ENCODE measurements at regions not wholly inside any gene's neighbourhood (a gene's known extent, or its start where the extent isn't known, plus 50 kb on each side); places are given as distances from the start of the nearest gene placed in this dataset.

- no peak for DNase-seq (ENCODE audit: low spot score in 2 of 2, unreplicated experiment in 2 of 2)
- no peaks in the 10 kb centered on the region for H3K27me3 Mint-ChIP-seq (ENCODE audit: low read depth)
- no peak overlapping the region for H3K4me3 Mint-ChIP-seq
- H3K27ac Mint-ChIP-seq = no peak overlapping the region
- peaks cover 7% of the 10 kb centered on the region for H3K9me3 Mint-ChIP-seq
- TF ChIP-seq, protein P1, sequence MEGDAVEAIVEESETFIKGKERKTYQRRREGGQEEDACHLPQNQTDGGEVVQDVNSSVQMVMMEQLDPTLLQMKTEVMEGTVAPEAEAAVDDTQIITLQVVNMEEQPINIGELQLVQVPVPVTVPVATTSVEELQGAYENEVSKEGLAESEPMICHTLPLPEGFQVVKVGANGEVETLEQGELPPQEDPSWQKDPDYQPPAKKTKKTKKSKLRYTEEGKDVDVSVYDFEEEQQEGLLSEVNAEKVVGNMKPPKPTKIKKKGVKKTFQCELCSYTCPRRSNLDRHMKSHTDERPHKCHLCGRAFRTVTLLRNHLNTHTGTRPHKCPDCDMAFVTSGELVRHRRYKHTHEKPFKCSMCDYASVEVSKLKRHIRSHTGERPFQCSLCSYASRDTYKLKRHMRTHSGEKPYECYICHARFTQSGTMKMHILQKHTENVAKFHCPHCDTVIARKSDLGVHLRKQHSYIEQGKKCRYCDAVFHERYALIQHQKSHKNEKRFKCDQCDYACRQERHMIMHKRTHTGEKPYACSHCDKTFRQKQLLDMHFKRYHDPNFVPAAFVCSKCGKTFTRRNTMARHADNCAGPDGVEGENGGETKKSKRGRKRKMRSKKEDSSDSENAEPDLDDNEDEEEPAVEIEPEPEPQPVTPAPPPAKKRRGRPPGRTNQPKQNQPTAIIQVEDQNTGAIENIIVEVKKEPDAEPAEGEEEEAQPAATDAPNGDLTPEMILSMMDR (IDR thresholded peaks at IDR 0.05; ENCODE audit: unreplicated experiment) = no peak
- H3K4me1 Mint-ChIP-seq = peaks cover 36% of the 10 kb centered on the region
- no peaks in the 10 kb centered on the region for H3K36me3 Mint-ChIP-seq
Observed at GRCh38 chr5:125298746-125299379, 552.4 kb upstream of the ZNF608 start.

DNA sequence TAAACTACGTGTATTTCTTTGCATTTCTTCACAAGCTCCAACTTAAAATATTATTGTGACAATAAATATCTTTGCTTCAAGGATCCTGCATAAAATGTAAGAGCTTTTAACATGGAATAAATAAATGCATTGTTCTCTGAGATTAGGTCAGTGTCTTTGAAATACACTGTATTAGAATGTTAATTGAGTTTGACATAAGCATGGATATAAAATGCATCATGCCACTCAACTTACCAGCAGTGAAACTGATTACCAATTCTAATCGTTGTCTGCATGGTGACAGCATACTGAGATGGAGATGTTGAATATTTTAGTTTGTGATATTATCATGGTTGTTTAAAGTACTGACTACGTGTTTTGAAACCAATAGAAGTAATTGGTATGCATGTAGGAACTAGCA is 555.3 kb upstream of the ZNF608 start:
- no peak for DNase-seq (ENCODE audit: low spot score in 2 of 2, unreplicated experiment in 2 of 2)
- no peak overlapping the region for H3K4me3 Mint-ChIP-seq
- H3K27ac Mint-ChIP-seq = no peak overlapping the region
- peaks cover 4% of the 10 kb centered on the region for H3K36me3 Mint-ChIP-seq
- H3K9me3 Mint-ChIP-seq = peaks cover 26% of the 10 kb centered on the region
- peaks cover 16% of the 10 kb centered on the region for H3K4me1 Mint-ChIP-seq
- TF ChIP-seq, protein P1 (IDR thresholded peaks at IDR 0.05; ENCODE audit: unreplicated experiment) = no peak
- no peaks in the 10 kb centered on the region for H3K27me3 Mint-ChIP-seq (ENCODE audit: low read depth)

DNA sequence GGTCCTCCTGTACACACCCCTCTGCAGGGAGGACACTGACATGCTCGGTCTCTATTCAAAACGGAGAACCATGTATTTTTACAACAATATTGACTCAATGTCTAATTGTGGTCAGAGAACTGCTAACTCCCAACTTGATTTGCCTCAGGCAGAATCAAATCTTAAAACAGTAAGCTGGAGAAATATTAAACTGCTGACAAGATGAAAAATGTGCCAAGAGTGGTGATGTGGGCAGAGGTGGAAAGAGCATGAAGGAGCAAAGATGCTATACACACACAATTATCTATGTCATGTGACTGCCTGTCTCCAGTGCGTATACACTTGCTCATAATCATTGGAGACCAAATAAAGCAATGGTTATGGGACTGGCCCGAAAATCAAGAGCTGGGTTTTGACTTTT is 556.1 kb upstream of the ZNF608 start:
- no peak for DNase-seq (ENCODE audit: low spot score in 2 of 2, unreplicated experiment in 2 of 2)
- H3K27me3 Mint-ChIP-seq (ENCODE audit: low read depth) = no peaks in the 10 kb centered on the region
- no peak overlapping the region for H3K4me3 Mint-ChIP-seq
- peaks cover 16% of the 10 kb centered on the region for H3K4me1 Mint-ChIP-seq
- TF ChIP-seq, protein P1 (IDR thresholded peaks at IDR 0.05; ENCODE audit: unreplicated experiment) = no peak
- H3K9me3 Mint-ChIP-seq = peaks cover 30% of the 10 kb centered on the region
- no peak overlapping the region for H3K27ac Mint-ChIP-seq
- H3K36me3 Mint-ChIP-seq = peaks cover 6% of the 10 kb centered on the region

DNA sequence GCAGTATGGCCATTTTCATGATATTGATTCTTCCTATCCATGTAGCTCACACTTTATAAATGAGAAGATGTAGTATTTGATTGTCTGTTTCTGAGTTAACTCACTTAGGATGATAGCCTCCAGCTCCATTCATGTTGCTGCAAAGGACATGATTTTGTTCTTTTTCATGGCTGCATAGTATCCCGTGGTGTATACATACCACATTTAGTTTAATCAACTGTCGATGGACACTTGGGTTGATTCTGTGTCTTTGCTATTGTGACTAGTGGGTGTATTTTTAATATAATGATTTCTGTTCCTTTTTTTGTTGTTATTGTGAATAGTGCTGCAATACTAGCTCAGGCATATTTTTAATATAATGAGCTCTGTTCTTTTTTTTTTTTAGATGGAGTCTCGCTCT is 560.3 kb upstream of the ZNF608 start:
- no peaks in the 10 kb centered on the region for H3K27me3 Mint-ChIP-seq (ENCODE audit: low read depth)
- H3K36me3 Mint-ChIP-seq = peaks cover 10% of the 10 kb centered on the region
- peaks cover 41% of the 10 kb centered on the region for H3K9me3 Mint-ChIP-seq
- H3K27ac Mint-ChIP-seq = no peak overlapping the region
- no peaks in the 10 kb centered on the region for H3K4me1 Mint-ChIP-seq
- DNase-seq (ENCODE audit: low spot score in 2 of 2, unreplicated experiment in 2 of 2) = no peak
- H3K4me3 Mint-ChIP-seq = no peak overlapping the region
- TF ChIP-seq, protein P1 (IDR thresholded peaks at IDR 0.05; ENCODE audit: unreplicated experiment) = no peak

DNA sequence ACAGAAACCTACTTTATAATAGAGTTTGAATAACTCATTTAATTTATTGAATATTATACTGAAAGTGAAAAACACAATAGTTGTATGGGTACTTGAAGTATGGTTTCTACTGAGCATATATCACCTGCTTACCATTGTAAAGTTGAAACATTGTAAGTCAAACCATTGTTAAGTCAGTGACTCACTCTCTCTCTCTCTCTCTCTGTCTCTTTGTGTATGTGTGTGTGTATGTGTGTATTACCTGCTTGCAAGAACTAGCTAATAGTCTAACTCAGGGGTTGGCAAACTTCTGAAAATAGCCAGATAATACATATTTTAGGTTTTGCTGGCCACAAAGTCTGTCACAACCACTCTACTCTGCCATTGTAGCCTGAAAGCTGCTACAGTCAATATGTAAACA is 564.3 kb upstream of the ZNF608 start:
- H3K4me3 Mint-ChIP-seq = no peak overlapping the region
- no peak for DNase-seq (ENCODE audit: low spot score in 2 of 2, unreplicated experiment in 2 of 2)
- H3K27me3 Mint-ChIP-seq (ENCODE audit: low read depth) = no peaks in the 10 kb centered on the region
- H3K9me3 Mint-ChIP-seq = peaks cover 34% of the 10 kb centered on the region
- H3K4me1 Mint-ChIP-seq = peaks cover 8% of the 10 kb centered on the region
- TF ChIP-seq, protein P1 (IDR thresholded peaks at IDR 0.05; ENCODE audit: unreplicated experiment) = no peak
- H3K36me3 Mint-ChIP-seq = peaks cover 14% of the 10 kb centered on the region
- H3K27ac Mint-ChIP-seq = no peak overlapping the region

DNA sequence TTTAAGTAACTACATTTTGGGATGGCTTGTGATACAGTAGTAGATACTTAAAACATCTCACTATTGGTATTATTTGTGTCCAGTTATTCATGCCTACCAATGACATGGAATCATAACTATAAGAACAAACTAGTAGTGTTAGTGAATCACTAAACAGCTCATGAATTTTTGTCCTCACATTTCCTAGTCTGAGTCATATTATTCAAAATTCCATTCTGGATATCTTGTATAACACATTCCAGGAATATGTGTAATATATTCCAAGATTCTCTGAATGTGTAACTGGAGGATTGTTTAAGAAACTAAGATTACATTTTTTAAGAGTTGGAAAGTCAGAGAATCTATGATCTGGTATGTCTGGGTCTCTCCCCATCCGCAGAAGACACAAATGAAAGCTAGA is 565.3 kb upstream of the ZNF608 start:
- Mint-ChIP-seq H3K36me3 (peaks cover 11% of the 10 kb centered on the region), H3K4me1 (peaks cover 16% of the 10 kb centered on the region), H3K9me3 (peaks cover 25% of the 10 kb centered on the region), H3K27me3 (ENCODE audit: low read depth) (no peaks in the 10 kb centered on the region), H3K4me3 (no peak overlapping the region), H3K27ac (no peak overlapping the region)
- TF ChIP-seq, protein P1 (IDR thresholded peaks at IDR 0.05; ENCODE audit: unreplicated experiment) = no peak
- no peak for DNase-seq (ENCODE audit: low spot score in 2 of 2, unreplicated experiment in 2 of 2)
